GM13976 (cell line): ENCODE measurements at regions not wholly inside any gene's neighbourhood (a gene's known extent, or its start where the extent isn't known, plus 50 kb on each side); places are given as distances from the start of the nearest gene placed in this dataset.

ENCODE experiments used
- DNase-seq: peaks from one replicate; pipeline ENCODE4 v3.0.0; 2012; ENCODE audit warnings: low spot score
- CTCF ChIP-seq: IDR thresholded peaks from 2 replicates; pipeline ENCODE4 v1.5.1; 2012; ENCODE audit warnings: borderline replicate concordance, mild to moderate bottlenecking; ENCODE audit not compliant: insufficient read depth; ENCODE audit errors: extremely low read depth, missing control alignments, control extremely low read depth
- in situ Hi-C: fragments of 300-500 bp; cut with MboI; formaldehyde crosslinking; loops from one replicate; pipeline ENCODE4 v1.12.0; 2022; ENCODE audit warnings: low sequenced_read_pairs, mixed read lengths, inconsistent platforms; ENCODE audit not compliant: unreplicated experiment

GRCh38 chr4:28469886-28470285 lies 1609.2 kb downstream of the STIM2 start:
- no peak for TF ChIP-seq CTCF
- in situ Hi-C loops = no loop called here
- DNase-seq = no peak

- DNase-seq = no peak
- in situ Hi-C loops = no loop called here
- no peak for TF ChIP-seq CTCF
Observed at GRCh38 chr4:28475381-28475780, 1614.7 kb downstream of the STIM2 start.

- TF ChIP-seq CTCF = no peak
Observed at GRCh38 chr4:28479666-28480065, 1619.0 kb downstream of the STIM2 start.

GRCh38 chr4:28481565-28481964 lies 1620.9 kb downstream of the STIM2 start:
- TF ChIP-seq CTCF = no peak
- DNase-seq = no peak
- in situ Hi-C loops = no loop called here

More at GRCh38 chr4:28479666-28480065, 1619.0 kb downstream of the STIM2 start:
- in situ Hi-C loops = no loop called here
- DNase-seq = no peak

GRCh38 chr4:28482580-28483270 lies 1622.1 kb downstream of the STIM2 start:
- DNase-seq = no peak
- in situ Hi-C loops = no loop called here

GRCh38 chr4:28488021-28488420 lies 1627.4 kb downstream of the STIM2 start:
- in situ Hi-C loops = no loop called here
- TF ChIP-seq CTCF = no peak
- DNase-seq = no peak

More at GRCh38 chr4:28482580-28483270, 1622.1 kb downstream of the STIM2 start:
- TF ChIP-seq CTCF = no peak
